Stimulated activated naive CD8-positive, alpha-beta T cell treated with anti-CD3 and anti-CD28 coated beads, Interleukin-15, Interleukin-2, amounts not matched to agents 100 ng/mL and 50 ng/mL, for 24 hours (primary cell): ENCODE measurements at regions not wholly inside any gene's neighbourhood (a gene's known extent, or its start where the extent isn't known, plus 50 kb on each side); places are given as distances from the start of the nearest gene placed in this dataset.
"Not testable (repeated sequence)": the region's sequence is repeated elsewhere in the genome, so short reads cannot be mapped to it uniquely, and the experiment has no call there.

ENCODE experiments used
- H3K27ac Mint-ChIP-seq: one replicate; pipeline ENCODE4 v1.8.0; 2021; ENCODE audit warnings: mild to moderate bottlenecking, mixed read lengths
- H3K27me3 Mint-ChIP-seq: one replicate; pipeline ENCODE4 v1.8.0; 2021; ENCODE audit warnings: mixed read lengths
- H3K36me3 Mint-ChIP-seq: one replicate; pipeline ENCODE4 v1.8.0; 2021; ENCODE audit warnings: low read depth, mixed read lengths
- H3K4me1 Mint-ChIP-seq: one replicate; pipeline ENCODE4 v1.8.0; 2021; ENCODE audit warnings: low read depth, mixed read lengths
- H3K4me3 Mint-ChIP-seq: one replicate; pipeline ENCODE4 v1.8.0; 2021; ENCODE audit warnings: mild to moderate bottlenecking, mixed read lengths
- H3K9me3 Mint-ChIP-seq: one replicate; pipeline ENCODE4 v1.8.0; 2021; ENCODE audit warnings: mixed read lengths

- not testable (repeated sequence) for H3K9me3 Mint-ChIP-seq, H3K27me3 Mint-ChIP-seq, H3K4me1 Mint-ChIP-seq, H3K27ac Mint-ChIP-seq, H3K4me3 Mint-ChIP-seq, H3K36me3 Mint-ChIP-seq
Observed at GRCh38 chr22:34625892-34626291, 440.1 kb upstream of the ISX start.

GRCh38 chr22:34638128-34638527 lies 427.8 kb upstream of the ISX start:
- Mint-ChIP-seq H3K36me3 (no peaks in the 10 kb centered on the region), H3K27me3 (no peaks in the 10 kb centered on the region), H3K9me3 (peaks cover 8% of the 10 kb centered on the region), H3K27ac (no peak overlapping the region), H3K4me3 (no peak overlapping the region), H3K4me1 (no peaks in the 10 kb centered on the region)

- Mint-ChIP-seq H3K27ac (no peak overlapping the region), H3K36me3 (no peaks in the 10 kb centered on the region), H3K27me3 (no peaks in the 10 kb centered on the region), H3K9me3 (peaks cover 8% of the 10 kb centered on the region), H3K4me3 (no peak overlapping the region), H3K4me1 (no peaks in the 10 kb centered on the region)
Observed at GRCh38 chr22:34639911-34640310, 426.0 kb upstream of the ISX start.

GRCh38 chr22:34645375-34645774 lies 420.6 kb upstream of the ISX start:
- Mint-ChIP-seq H3K27ac (no peak overlapping the region), H3K27me3 (no peaks in the 10 kb centered on the region), H3K4me1 (no peaks in the 10 kb centered on the region), H3K4me3 (no peak overlapping the region), H3K36me3 (no peaks in the 10 kb centered on the region), H3K9me3 (no peaks in the 10 kb centered on the region)

GRCh38 chr22:34669001-34669400 lies 397.0 kb upstream of the ISX start:
- H3K9me3 Mint-ChIP-seq: peaks cover 7% of the 10 kb centered on the region
- H3K4me3 Mint-ChIP-seq: no peak overlapping the region
- H3K36me3 Mint-ChIP-seq: no peaks in the 10 kb centered on the region
- H3K4me1 Mint-ChIP-seq: no peaks in the 10 kb centered on the region
- no peak overlapping the region for H3K27ac Mint-ChIP-seq
- peaks cover 4% of the 10 kb centered on the region for H3K27me3 Mint-ChIP-seq

- H3K9me3 Mint-ChIP-seq, H3K27me3 Mint-ChIP-seq, H3K4me1 Mint-ChIP-seq, H3K27ac Mint-ChIP-seq, H3K36me3 Mint-ChIP-seq, H3K4me3 Mint-ChIP-seq: not testable (repeated sequence)
Observed at GRCh38 chr22:34683031-34683430, 382.9 kb upstream of the ISX start.

- H3K4me1 Mint-ChIP-seq, H3K36me3 Mint-ChIP-seq, H3K4me3 Mint-ChIP-seq, H3K27me3 Mint-ChIP-seq, H3K27ac Mint-ChIP-seq, H3K9me3 Mint-ChIP-seq: not testable (repeated sequence)
Observed at GRCh38 chr22:34684278-34684677, 381.7 kb upstream of the ISX start.

GRCh38 chr22:34687116-34687515 lies 378.8 kb upstream of the ISX start:
- Mint-ChIP-seq H3K4me1 (no peaks in the 10 kb centered on the region), H3K27me3 (peaks cover 4% of the 10 kb centered on the region), H3K27ac (no peak overlapping the region), H3K9me3 (no peaks in the 10 kb centered on the region), H3K36me3 (no peaks in the 10 kb centered on the region), H3K4me3 (no peak overlapping the region)

- no peaks in the 10 kb centered on the region for H3K9me3 Mint-ChIP-seq
- peaks cover 4% of the 10 kb centered on the region for H3K27me3 Mint-ChIP-seq
- no peak overlapping the region for H3K27ac Mint-ChIP-seq
- no peaks in the 10 kb centered on the region for H3K36me3 Mint-ChIP-seq
- no peak overlapping the region for H3K4me3 Mint-ChIP-seq
- no peaks in the 10 kb centered on the region for H3K4me1 Mint-ChIP-seq
Observed at GRCh38 chr22:34688825-34689224, 377.1 kb upstream of the ISX start.

- Mint-ChIP-seq H3K27me3 (peaks cover 5% of the 10 kb centered on the region), H3K27ac (no peak overlapping the region), H3K4me3 (no peak overlapping the region), H3K4me1 (no peaks in the 10 kb centered on the region), H3K36me3 (no peaks in the 10 kb centered on the region), H3K9me3 (peaks cover 3% of the 10 kb centered on the region)
Observed at GRCh38 chr22:34696557-34696956, 369.4 kb upstream of the ISX start.

- H3K27ac Mint-ChIP-seq: no peak overlapping the region
- no peaks in the 10 kb centered on the region for H3K4me1 Mint-ChIP-seq
- H3K27me3 Mint-ChIP-seq: peaks cover 5% of the 10 kb centered on the region
- no peak overlapping the region for H3K4me3 Mint-ChIP-seq
- no peaks in the 10 kb centered on the region for H3K36me3 Mint-ChIP-seq
- H3K9me3 Mint-ChIP-seq: peaks cover 3% of the 10 kb centered on the region
Observed at GRCh38 chr22:34702279-34702678, 363.7 kb upstream of the ISX start.

GRCh38 chr22:34709641-34710040 lies 356.3 kb upstream of the ISX start:
- Mint-ChIP-seq H3K27ac (no peak overlapping the region), H3K27me3 (peaks cover 3% of the 10 kb centered on the region), H3K4me1 (no peaks in the 10 kb centered on the region), H3K4me3 (no peak overlapping the region), H3K9me3 (peaks cover 12% of the 10 kb centered on the region), H3K36me3 (no peaks in the 10 kb centered on the region)

- no peaks in the 10 kb centered on the region for H3K4me1 Mint-ChIP-seq
- H3K36me3 Mint-ChIP-seq: no peaks in the 10 kb centered on the region
- no peak overlapping the region for H3K4me3 Mint-ChIP-seq
- H3K9me3 Mint-ChIP-seq: peaks cover 22% of the 10 kb centered on the region
- no peak overlapping the region for H3K27ac Mint-ChIP-seq
- peaks cover 4% of the 10 kb centered on the region for H3K27me3 Mint-ChIP-seq
Observed at GRCh38 chr22:34722901-34723300, 343.1 kb upstream of the ISX start.

- no peak overlapping the region for H3K4me3 Mint-ChIP-seq
- peaks cover 16% of the 10 kb centered on the region for H3K9me3 Mint-ChIP-seq
- no peaks in the 10 kb centered on the region for H3K4me1 Mint-ChIP-seq
- H3K27ac Mint-ChIP-seq: no peak overlapping the region
- no peaks in the 10 kb centered on the region for H3K27me3 Mint-ChIP-seq
- H3K36me3 Mint-ChIP-seq: no peaks in the 10 kb centered on the region
Observed at GRCh38 chr22:34736081-34736480, 329.9 kb upstream of the ISX start.

- Mint-ChIP-seq H3K4me1 (no peaks in the 10 kb centered on the region), H3K4me3 (no peak overlapping the region), H3K9me3 (peaks cover 14% of the 10 kb centered on the region), H3K27me3 (no peaks in the 10 kb centered on the region), H3K27ac (no peak overlapping the region), H3K36me3 (no peaks in the 10 kb centered on the region)
Observed at GRCh38 chr22:34738661-34739400, 327.1 kb upstream of the ISX start.

GRCh38 chr22:34743110-34743751 lies 322.7 kb upstream of the ISX start:
- Mint-ChIP-seq H3K27ac (no peak overlapping the region), H3K4me3 (no peak overlapping the region), H3K36me3 (no peaks in the 10 kb centered on the region), H3K9me3 (peaks cover 5% of the 10 kb centered on the region), H3K4me1 (no peaks in the 10 kb centered on the region), H3K27me3 (no peaks in the 10 kb centered on the region)
